BE2C (cell line): ENCODE measurements at regions not wholly inside any gene's neighbourhood (a gene's known extent, or its start where the extent isn't known, plus 50 kb on each side); places are given as distances from the start of the nearest gene placed in this dataset.
"Not testable (repeated sequence)": the region's sequence is repeated elsewhere in the genome, so short reads cannot be mapped to it uniquely, and the experiment has no call there.

ENCODE experiments used
- DNase-seq: peaks from one replicate; pipeline ENCODE4 v3.0.0-alpha.2; 2020
- H3K27me3 ChIP-seq: fragments of 250-450 bp; sonication (Bioruptor Pico); 2 replicates; pipeline ENCODE4 v1.5.1; 2020; ENCODE audit warnings: mild to moderate bottlenecking
- H3K36me3 ChIP-seq: fragments of 250-450 bp; sonication (Bioruptor Pico); 2 replicates; pipeline ENCODE4 v1.5.1; 2020; ENCODE audit warnings: mild to moderate bottlenecking
- H3K4me1 ChIP-seq: fragments of 250-450 bp; sonication (Bioruptor Pico); 2 replicates; pipeline ENCODE4 v1.5.1; 2020
- H3K4me3 ChIP-seq: 2 replicates; pipeline ENCODE4 v1.5.1; 2011; ENCODE audit warnings: low read depth, low read length
- H3K9me3 ChIP-seq: fragments of 250-450 bp; sonication (Bioruptor Pico); 2 replicates; pipeline ENCODE4 v1.5.1; 2020
- TF ChIP-seq, protein P1 (sequence below): IDR thresholded peaks from 2 replicates; pipeline ENCODE4 v1.5.1; 2012; ENCODE audit warnings: mild to moderate bottlenecking, low read depth, low read length

DNA sequence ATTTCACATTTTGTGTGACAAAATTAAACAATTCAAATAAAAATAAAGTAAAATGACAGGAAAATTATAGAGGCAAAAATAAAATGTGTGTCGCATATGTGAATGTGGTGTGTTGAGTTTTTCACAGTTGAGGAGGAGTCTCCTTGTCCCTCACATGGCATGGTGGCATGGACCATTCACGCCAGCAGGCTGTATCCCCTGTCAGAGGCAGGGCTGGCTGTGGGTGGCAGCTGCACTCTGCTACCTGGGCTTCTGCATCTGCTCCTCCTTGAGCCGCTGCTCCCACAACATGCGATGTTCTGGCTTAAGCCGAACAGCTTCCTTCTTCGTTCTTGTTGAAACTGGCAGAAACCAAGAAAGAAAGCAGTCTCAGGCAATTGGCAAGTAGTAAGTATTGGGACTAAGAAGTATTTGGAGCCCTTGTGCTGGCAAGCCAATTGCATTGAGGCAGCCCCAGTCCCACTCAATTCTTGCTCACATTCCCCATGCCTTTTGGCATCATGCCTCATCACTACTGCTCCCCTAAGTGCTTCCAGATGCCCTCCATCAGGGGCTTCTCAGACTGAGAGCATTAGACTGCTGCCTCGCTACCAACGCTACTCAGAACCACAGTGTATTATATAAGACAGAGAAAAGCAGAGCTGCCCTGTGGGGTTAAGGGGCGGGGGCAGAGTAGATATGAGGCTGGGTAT lies 177.9 kb upstream of the NABP1 start:
- Histone ChIP-seq H3K4me1 (peaks cover 34% of the 10 kb centered on the region), H3K27me3 (no peaks in the 10 kb centered on the region), H3K9me3 (no peaks in the 10 kb centered on the region), H3K36me3 (no peaks in the 10 kb centered on the region), H3K4me3 (peak overlapping the region; percentile 45)
- DNase-seq: peak; percentile 83
- TF ChIP-seq, protein P1, sequence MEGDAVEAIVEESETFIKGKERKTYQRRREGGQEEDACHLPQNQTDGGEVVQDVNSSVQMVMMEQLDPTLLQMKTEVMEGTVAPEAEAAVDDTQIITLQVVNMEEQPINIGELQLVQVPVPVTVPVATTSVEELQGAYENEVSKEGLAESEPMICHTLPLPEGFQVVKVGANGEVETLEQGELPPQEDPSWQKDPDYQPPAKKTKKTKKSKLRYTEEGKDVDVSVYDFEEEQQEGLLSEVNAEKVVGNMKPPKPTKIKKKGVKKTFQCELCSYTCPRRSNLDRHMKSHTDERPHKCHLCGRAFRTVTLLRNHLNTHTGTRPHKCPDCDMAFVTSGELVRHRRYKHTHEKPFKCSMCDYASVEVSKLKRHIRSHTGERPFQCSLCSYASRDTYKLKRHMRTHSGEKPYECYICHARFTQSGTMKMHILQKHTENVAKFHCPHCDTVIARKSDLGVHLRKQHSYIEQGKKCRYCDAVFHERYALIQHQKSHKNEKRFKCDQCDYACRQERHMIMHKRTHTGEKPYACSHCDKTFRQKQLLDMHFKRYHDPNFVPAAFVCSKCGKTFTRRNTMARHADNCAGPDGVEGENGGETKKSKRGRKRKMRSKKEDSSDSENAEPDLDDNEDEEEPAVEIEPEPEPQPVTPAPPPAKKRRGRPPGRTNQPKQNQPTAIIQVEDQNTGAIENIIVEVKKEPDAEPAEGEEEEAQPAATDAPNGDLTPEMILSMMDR: no peak

DNA sequence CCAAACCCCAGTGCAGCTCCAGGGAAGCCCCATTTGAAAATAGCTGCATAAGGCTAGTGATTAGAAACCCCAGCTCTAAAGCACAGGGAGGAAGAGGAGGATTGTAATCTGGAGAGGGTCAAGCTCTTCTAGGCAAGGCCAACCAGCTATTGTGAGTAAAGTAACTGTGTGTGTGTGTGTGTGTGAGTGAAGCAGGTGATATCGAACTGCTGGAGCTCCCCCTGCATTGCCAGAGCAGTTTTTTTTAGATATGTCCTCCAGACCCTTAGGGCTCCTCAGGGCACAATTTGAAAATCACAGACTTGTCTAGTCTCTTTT lies 177.4 kb upstream of the NABP1 start:
- Histone ChIP-seq H3K9me3 (no peaks in the 10 kb centered on the region), H3K36me3 (no peaks in the 10 kb centered on the region), H3K4me1 (peaks cover 34% of the 10 kb centered on the region), H3K4me3 (peak overlapping the region; percentile 45), H3K27me3 (no peaks in the 10 kb centered on the region)
- no peak for DNase-seq
- TF ChIP-seq, protein P1: no peak

DNA sequence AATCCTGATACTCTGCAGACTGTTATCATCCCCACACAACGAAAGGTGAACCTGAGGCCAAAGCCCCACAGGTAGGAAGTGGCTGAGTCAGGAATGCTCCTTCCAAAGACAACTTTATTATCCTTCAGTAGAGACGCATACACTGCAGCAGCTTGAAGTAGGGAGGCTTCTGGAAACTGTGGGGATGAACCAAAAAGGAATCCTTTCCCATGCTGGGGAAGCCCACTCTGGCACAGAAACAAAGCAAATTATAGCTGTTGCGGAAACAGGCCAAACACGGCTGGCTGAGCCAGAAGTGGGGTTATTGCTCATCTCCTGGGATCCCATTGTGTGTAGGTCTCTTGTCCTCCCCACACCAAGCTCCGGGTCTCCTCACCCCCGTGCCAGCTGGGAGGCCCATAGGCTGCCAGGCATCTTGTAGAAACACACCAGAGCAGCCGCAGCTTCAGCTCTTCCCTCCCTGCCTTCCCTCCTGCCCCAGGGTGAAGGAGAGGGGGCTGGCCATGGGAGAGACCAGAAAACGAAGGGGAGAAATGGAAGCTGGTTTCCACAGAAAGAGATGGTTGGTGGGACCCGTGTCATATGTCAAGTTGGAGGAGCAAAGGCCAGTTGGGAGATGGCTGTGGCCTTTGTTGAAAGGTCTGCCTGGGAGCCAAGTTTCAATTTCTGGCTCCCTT lies 176.9 kb upstream of the NABP1 start:
- Histone ChIP-seq H3K4me1 (peaks cover 34% of the 10 kb centered on the region), H3K4me3 (peak overlapping the region; percentile 45), H3K27me3 (no peaks in the 10 kb centered on the region)

DNA sequence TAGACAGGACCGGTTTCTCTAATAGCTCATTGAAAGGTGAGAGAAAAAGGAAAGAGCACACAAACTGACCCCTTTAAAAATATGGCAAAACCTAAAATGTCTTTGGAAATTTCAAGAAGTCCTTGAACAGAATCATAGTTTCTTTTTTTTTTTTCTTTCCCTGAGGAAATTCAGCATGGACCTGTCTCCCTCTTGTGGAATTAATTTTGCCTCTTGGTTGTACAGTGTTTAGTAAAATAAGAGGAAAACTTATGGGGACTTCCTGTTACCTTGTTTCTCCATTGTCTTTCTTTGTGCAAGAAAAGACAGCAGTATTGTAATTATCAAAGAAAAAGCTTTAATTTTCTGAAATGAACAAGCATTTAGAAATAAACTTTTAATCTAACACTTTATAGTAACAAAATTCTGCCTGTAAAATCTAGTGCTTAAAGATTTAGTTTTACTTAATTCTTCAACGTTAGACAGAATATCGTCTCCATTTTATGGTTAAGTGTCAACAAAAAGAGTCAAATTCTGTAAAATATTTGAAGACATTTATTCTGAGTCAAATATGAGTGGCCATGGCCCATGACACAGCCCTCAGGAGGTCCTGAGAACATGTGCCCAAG lies 176.3 kb upstream of the NABP1 start:
- no peaks in the 10 kb centered on the region for H3K36me3 ChIP-seq
- no peaks in the 10 kb centered on the region for H3K27me3 ChIP-seq
- H3K4me1 ChIP-seq: peaks cover 34% of the 10 kb centered on the region
- no peaks in the 10 kb centered on the region for H3K9me3 ChIP-seq
- TF ChIP-seq, protein P1: peak; percentile 70
- no peak for DNase-seq
- no peak overlapping the region for H3K4me3 ChIP-seq

More for the DNA sequence above, 176.9 kb upstream of the NABP1 start:
- Histone ChIP-seq H3K9me3 (no peaks in the 10 kb centered on the region), H3K36me3 (no peaks in the 10 kb centered on the region)
- TF ChIP-seq, protein P1: no peak
- peak; percentile 43 for DNase-seq

DNA sequence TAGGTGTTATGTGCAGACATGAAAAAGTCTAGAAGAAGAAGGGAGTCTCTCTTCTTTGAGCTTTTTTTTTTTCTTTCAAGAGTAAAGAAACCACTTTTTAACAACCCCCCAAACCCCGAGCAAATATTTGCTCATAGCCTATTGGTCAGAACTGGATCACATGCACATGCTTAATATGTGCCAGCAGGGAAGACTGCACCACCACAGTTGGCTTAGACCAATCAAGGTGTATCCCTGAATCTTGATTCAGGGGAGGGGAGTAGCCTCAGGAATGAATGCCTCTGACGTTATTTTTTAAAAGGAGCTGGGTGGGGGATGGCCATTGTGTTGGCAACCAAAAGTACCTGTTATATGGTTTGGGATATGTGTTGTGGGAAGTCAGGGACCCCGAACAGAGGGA lies 171.4 kb upstream of the NABP1 start:
- no peaks in the 10 kb centered on the region for H3K36me3 ChIP-seq
- TF ChIP-seq, protein P1: no peak
- no peak for DNase-seq
- H3K27me3 ChIP-seq: no peaks in the 10 kb centered on the region
- no peaks in the 10 kb centered on the region for H3K4me1 ChIP-seq
- no peaks in the 10 kb centered on the region for H3K9me3 ChIP-seq
- H3K4me3 ChIP-seq: no peak overlapping the region

DNA sequence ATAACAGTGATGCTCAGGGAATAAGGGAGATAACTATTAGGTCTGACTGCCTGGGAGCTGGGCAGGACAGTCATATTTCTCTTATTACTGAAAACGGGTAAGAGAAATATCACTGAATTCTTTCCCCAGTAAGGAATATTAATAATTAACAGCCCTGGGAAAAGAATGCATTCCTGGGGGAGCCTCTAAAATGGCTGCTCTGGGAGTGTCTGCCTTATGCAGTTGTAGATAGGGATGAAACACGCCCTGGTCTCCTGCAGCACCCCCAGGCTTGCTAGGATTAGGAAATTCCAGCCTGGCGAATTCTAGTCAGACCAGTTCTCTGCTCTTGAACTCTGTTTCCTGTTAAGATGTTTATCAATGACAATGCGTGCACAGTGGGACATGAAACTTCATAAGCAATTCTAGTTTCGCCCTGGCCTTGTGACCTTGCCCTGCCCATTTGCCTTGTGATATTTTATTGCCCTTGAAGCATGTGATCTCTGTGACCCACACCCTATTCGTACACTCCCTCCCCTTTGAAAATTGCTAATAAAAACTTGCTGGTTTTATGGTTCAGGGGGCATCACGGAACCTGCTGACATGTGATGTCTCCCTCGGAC lies 170.6 kb upstream of the NABP1 start:
- not testable (repeated sequence) for DNase-seq, H3K4me3 ChIP-seq, H3K27me3 ChIP-seq, H3K36me3 ChIP-seq, H3K4me1 ChIP-seq, H3K9me3 ChIP-seq
